A549 (cell line): ENCODE measurements at regions not wholly inside any gene's neighbourhood (a gene's known extent, or its start where the extent isn't known, plus 50 kb on each side); places are given as distances from the start of the nearest gene placed in this dataset.

Source experiments
- ATOH8 ChIP-seq: fragments of 250-450 bp; sonication (Bioruptor Pico); IDR thresholded peaks from 2 replicates; pipeline ENCODE4 v1.5.0; 2020; ENCODE audit warnings: low read depth, mild to moderate bottlenecking, moderate library complexity
- CTCF ChIP-seq: fragments of >200 bp; sonication (Bioruptor Twin); formaldehyde crosslinking; IDR thresholded peaks from 3 replicates; pipeline ENCODE4 v1.5.1; 2016
- EP300 ChIP-seq, 2 experiments: fragments of >200 bp; sonication (Bioruptor Twin); formaldehyde crosslinking; IDR thresholded peaks; 2 replicates in 1 of 2; 3 replicates in 1 of 2; pipeline ENCODE4 v1.6.1; 2016 to 2017
- FOXS1 ChIP-seq: fragments of 250-450 bp; sonication (Bioruptor Pico); IDR thresholded peaks from 2 replicates; pipeline ENCODE4 v1.5.0; 2020; ENCODE audit warnings: mild to moderate bottlenecking, moderate library complexity
- HMGXB4 ChIP-seq: fragments of 250-450 bp; sonication (Bioruptor Pico); IDR thresholded peaks from 2 replicates; pipeline ENCODE4 v1.5.0; 2021; ENCODE audit warnings: mild to moderate bottlenecking, moderate library complexity, borderline replicate concordance
- JUN ChIP-seq, 2 experiments: fragments of >200 bp; sonication (Bioruptor Twin); formaldehyde crosslinking; IDR thresholded peaks; 2 replicates in 1 of 2; 3 replicates in 1 of 2; pipeline ENCODE4 v1.6.1; 2016 to 2017
- JUNB ChIP-seq: fragments of >200 bp; sonication (Bioruptor Twin); formaldehyde crosslinking; IDR thresholded peaks from 2 replicates; pipeline ENCODE4 v1.6.1; 2016
- MYC ChIP-seq: IDR thresholded peaks from 2 replicates; pipeline ENCODE4 v1.6.1; 2012; ENCODE audit warnings: mild to moderate bottlenecking, inconsistent platforms, low read length, improper control_type of control experiment, borderline replicate concordance
- POLR2A ChIP-seq: IDR thresholded peaks from 2 replicates; pipeline ENCODE4 v1.6.1; 2012; ENCODE audit warnings: mild to moderate bottlenecking, low read length
- RAD21 ChIP-seq, 2 experiments: fragments of >200 bp in 1 of 2; sonication (Bioruptor Twin) in 1 of 2; formaldehyde crosslinking in 1 of 2; IDR thresholded peaks in 1 of 2; conservative IDR thresholded peaks in 1 of 2; 2 replicates in 1 of 2; 3 replicates in 1 of 2; pipeline ENCODE4 v1.6.1; 2012 to 2018; ENCODE audit warnings: inconsistent platforms in 1 of 2
- RCOR1 ChIP-seq: fragments of 150-350 bp; IDR thresholded peaks from 2 replicates; pipeline ENCODE4 v1.6.1; 2014; ENCODE audit warnings: antibody characterized with exemption, low read length, low read depth
- REST ChIP-seq: fragments of 200-600 bp; sonication (generic); IDR thresholded peaks from 2 replicates; pipeline ENCODE4 v1.6.1; 2016; ENCODE audit warnings: antibody characterized with exemption, mild to moderate bottlenecking, moderate library complexity
- SMC3 ChIP-seq: fragments of >200 bp; sonication (Bioruptor Twin); formaldehyde crosslinking; IDR thresholded peaks from 3 replicates; pipeline ENCODE4 v1.6.1; 2018; ENCODE audit warnings: inconsistent platforms
- ZC3H11A ChIP-seq: fragments of 450-650 bp; IDR thresholded peaks from 2 replicates; pipeline ENCODE4 v1.6.1; 2014; ENCODE audit warnings: antibody characterized with exemption, mild to moderate bottlenecking

GRCh38 chr16:5873221-5873620 is 775.6 kb upstream of the EEF2KMT start:
- no peak for TF ChIP-seq POLR2A
- TF ChIP-seq CTCF: no peak
- TF ChIP-seq MYC: no peak
- no peak for TF ChIP-seq EP300 (IDR thresholded peaks at IDR 0.05)
- TF ChIP-seq SMC3: no peak
- TF ChIP-seq RAD21 (conservative IDR thresholded peaks at IDR 0.05 in 1 of 2, IDR thresholded peaks at IDR 0.05 in 1 of 2): no peak
- TF ChIP-seq JUN (IDR thresholded peaks at IDR 0.05): no peak
- no peak for TF ChIP-seq HMGXB4 (CRISPR knock-in tag)
- no peak for TF ChIP-seq REST
- no peak for TF ChIP-seq ZC3H11A
- TF ChIP-seq FOXS1 (CRISPR knock-in tag): no peak
- no peak for TF ChIP-seq RCOR1
- no peak for TF ChIP-seq JUNB
- TF ChIP-seq ATOH8 (CRISPR knock-in tag): no peak
